A549 (cell line): ENCODE measurements at regions not wholly inside any gene's neighbourhood (a gene's known extent, or its start where the extent isn't known, plus 50 kb on each side); places are given as distances from the start of the nearest gene placed in this dataset.

Experiments
- CBX8 ChIP-seq: fragments of 200-600 bp; sonication (generic); IDR thresholded peaks from 2 replicates; pipeline ENCODE4 v1.6.1; 2016
- EP300 ChIP-seq, 2 experiments: fragments of >200 bp; sonication (Bioruptor Twin); formaldehyde crosslinking; IDR thresholded peaks; 2 replicates in 1 of 2; 3 replicates in 1 of 2; pipeline ENCODE4 v1.6.1; 2016 to 2017
- MAFK ChIP-seq: fragments of 450-650 bp; IDR thresholded peaks from 2 replicates; pipeline ENCODE4 v1.6.1; 2014; ENCODE audit not compliant: partially characterized antibody
- MYC ChIP-seq: IDR thresholded peaks from 2 replicates; pipeline ENCODE4 v1.6.1; 2012; ENCODE audit warnings: mild to moderate bottlenecking, inconsistent platforms, low read length, improper control_type of control experiment, borderline replicate concordance
- POLR2A ChIP-seq: IDR thresholded peaks from 2 replicates; pipeline ENCODE4 v1.6.1; 2012; ENCODE audit warnings: mild to moderate bottlenecking, low read length
- POLR2AphosphoS2 ChIP-seq: conservative IDR thresholded peaks from 2 replicates; pipeline ENCODE4 v1.6.1; 2012; ENCODE audit warnings: low read length, improper control_type of control experiment, inconsistent platforms
- ZSCAN20 ChIP-seq: fragments of 250-450 bp; sonication (Bioruptor Pico); IDR thresholded peaks from 2 replicates; pipeline ENCODE4 v1.8.0; 2022; ENCODE audit warnings: mild to moderate bottlenecking, moderate library complexity
- TF ChIP-seq, protein P1 (sequence below): fragments of 450-650 bp; IDR thresholded peaks from 2 replicates; pipeline ENCODE4 v1.6.1; 2014; ENCODE audit warnings: antibody characterized with exemption
- TF ChIP-seq, protein P2 (sequence below): fragments of >200 bp; sonication (Bioruptor Twin); formaldehyde crosslinking; IDR thresholded peaks from 3 replicates; pipeline ENCODE4 v1.5.1; 2016
- TF ChIP-seq, protein P3 (sequence below): fragments of 200-600 bp; sonication (generic); IDR thresholded peaks from 2 replicates; pipeline ENCODE4 v1.6.1; 2016; ENCODE audit warnings: antibody characterized with exemption, mild to moderate bottlenecking, moderate library complexity

DNA sequence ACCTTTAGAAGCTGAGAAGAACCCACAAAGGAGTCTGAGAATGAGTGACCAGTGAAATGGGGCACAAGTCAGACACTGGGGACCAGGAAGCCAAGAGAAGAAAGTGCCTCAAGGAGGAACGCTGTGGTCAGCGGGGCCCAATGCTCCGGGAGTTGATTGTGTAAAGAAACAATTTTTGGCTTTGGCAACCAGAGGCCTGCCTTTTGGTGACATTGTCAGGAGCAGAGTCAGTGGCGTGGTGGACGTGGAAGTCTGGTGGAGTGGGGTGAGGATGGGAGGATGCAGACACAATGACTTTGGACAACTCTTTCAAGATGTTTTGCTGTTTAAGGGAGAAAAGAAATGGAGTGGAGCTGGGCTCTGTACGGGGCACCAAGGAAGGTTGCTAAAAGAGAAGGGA is 100.2 kb upstream of the SEC11C start:
- TF ChIP-seq, protein P1, sequence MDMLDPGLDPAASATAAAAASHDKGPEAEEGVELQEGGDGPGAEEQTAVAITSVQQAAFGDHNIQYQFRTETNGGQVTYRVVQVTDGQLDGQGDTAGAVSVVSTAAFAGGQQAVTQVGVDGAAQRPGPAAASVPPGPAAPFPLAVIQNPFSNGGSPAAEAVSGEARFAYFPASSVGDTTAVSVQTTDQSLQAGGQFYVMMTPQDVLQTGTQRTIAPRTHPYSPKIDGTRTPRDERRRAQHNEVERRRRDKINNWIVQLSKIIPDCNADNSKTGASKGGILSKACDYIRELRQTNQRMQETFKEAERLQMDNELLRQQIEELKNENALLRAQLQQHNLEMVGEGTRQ: no peak
- TF ChIP-seq, protein P2, sequence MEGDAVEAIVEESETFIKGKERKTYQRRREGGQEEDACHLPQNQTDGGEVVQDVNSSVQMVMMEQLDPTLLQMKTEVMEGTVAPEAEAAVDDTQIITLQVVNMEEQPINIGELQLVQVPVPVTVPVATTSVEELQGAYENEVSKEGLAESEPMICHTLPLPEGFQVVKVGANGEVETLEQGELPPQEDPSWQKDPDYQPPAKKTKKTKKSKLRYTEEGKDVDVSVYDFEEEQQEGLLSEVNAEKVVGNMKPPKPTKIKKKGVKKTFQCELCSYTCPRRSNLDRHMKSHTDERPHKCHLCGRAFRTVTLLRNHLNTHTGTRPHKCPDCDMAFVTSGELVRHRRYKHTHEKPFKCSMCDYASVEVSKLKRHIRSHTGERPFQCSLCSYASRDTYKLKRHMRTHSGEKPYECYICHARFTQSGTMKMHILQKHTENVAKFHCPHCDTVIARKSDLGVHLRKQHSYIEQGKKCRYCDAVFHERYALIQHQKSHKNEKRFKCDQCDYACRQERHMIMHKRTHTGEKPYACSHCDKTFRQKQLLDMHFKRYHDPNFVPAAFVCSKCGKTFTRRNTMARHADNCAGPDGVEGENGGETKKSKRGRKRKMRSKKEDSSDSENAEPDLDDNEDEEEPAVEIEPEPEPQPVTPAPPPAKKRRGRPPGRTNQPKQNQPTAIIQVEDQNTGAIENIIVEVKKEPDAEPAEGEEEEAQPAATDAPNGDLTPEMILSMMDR: no peak
- no peak for TF ChIP-seq ZSCAN20
- no peak for TF ChIP-seq POLR2AphosphoS2
- no peak for TF ChIP-seq CBX8
- TF ChIP-seq EP300 (IDR thresholded peaks at IDR 0.05): no peak
- TF ChIP-seq MYC: no peak
- TF ChIP-seq, protein P3, sequence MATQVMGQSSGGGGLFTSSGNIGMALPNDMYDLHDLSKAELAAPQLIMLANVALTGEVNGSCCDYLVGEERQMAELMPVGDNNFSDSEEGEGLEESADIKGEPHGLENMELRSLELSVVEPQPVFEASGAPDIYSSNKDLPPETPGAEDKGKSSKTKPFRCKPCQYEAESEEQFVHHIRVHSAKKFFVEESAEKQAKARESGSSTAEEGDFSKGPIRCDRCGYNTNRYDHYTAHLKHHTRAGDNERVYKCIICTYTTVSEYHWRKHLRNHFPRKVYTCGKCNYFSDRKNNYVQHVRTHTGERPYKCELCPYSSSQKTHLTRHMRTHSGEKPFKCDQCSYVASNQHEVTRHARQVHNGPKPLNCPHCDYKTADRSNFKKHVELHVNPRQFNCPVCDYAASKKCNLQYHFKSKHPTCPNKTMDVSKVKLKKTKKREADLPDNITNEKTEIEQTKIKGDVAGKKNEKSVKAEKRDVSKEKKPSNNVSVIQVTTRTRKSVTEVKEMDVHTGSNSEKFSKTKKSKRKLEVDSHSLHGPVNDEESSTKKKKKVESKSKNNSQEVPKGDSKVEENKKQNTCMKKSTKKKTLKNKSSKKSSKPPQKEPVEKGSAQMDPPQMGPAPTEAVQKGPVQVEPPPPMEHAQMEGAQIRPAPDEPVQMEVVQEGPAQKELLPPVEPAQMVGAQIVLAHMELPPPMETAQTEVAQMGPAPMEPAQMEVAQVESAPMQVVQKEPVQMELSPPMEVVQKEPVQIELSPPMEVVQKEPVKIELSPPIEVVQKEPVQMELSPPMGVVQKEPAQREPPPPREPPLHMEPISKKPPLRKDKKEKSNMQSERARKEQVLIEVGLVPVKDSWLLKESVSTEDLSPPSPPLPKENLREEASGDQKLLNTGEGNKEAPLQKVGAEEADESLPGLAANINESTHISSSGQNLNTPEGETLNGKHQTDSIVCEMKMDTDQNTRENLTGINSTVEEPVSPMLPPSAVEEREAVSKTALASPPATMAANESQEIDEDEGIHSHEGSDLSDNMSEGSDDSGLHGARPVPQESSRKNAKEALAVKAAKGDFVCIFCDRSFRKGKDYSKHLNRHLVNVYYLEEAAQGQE: no peak
- no peak for TF ChIP-seq MAFK
- no peak for TF ChIP-seq POLR2A
